Activated CD4-positive, CD25-positive, alpha-beta regulatory T cell (primary cell): ENCODE measurements at regions not wholly inside any gene's neighbourhood (a gene's known extent, or its start where the extent isn't known, plus 50 kb on each side); places are given as distances from the start of the nearest gene placed in this dataset.

Experiments used
- DNase-seq, 4 experiments: peaks; one replicate each; lab custom pipeline; 2025; lab: John Stamatoyannopoulos, UW

GRCh38 chr1:4960782-4961475 is 306.5 kb downstream of the AJAP1 start:
- DNase-seq: no peak

- DNase-seq: no peak
Observed at GRCh38 chr1:4960336-4960735, 305.9 kb downstream of the AJAP1 start.

GRCh38 chr1:4959216-4959615 is 304.8 kb downstream of the AJAP1 start:
- no peak for DNase-seq

GRCh38 chr1:4957027-4957426 is 302.6 kb downstream of the AJAP1 start:
- DNase-seq: no peak

GRCh38 chr1:4954392-4954791 is 300.0 kb downstream of the AJAP1 start:
- DNase-seq: no peak

GRCh38 chr1:4951601-4952000 is 297.2 kb downstream of the AJAP1 start:
- no peak for DNase-seq

GRCh38 chr1:4946343-4946742 is 291.9 kb downstream of the AJAP1 start:
- DNase-seq: no peak

- DNase-seq: no peak
Observed at GRCh38 chr1:4944911-4945310, 290.5 kb downstream of the AJAP1 start.

GRCh38 chr1:4944072-4944471 is 289.7 kb downstream of the AJAP1 start:
- no peak for DNase-seq

GRCh38 chr1:4939266-4939665 is 284.9 kb downstream of the AJAP1 start:
- DNase-seq: no peak

GRCh38 chr1:4937876-4938534 is 283.6 kb downstream of the AJAP1 start:
- DNase-seq: no peak

- no peak for DNase-seq
Observed at GRCh38 chr1:4935807-4936206, 281.4 kb downstream of the AJAP1 start.

GRCh38 chr1:4933232-4933631 is 278.8 kb downstream of the AJAP1 start:
- DNase-seq: no peak

- DNase-seq: no peak
Observed at GRCh38 chr1:4932311-4933030, 278.1 kb downstream of the AJAP1 start.

- no peak for DNase-seq
Observed at GRCh38 chr1:4931486-4931885, 277.1 kb downstream of the AJAP1 start.

- DNase-seq: no peak
Observed at GRCh38 chr1:4928186-4928585, 273.8 kb downstream of the AJAP1 start.

GRCh38 chr1:4924356-4924755 is 269.9 kb downstream of the AJAP1 start:
- no peak for DNase-seq

GRCh38 chr1:4916610-4917009 is 262.2 kb downstream of the AJAP1 start:
- DNase-seq: no peak

GRCh38 chr1:4915154-4915553 is 260.7 kb downstream of the AJAP1 start:
- DNase-seq: no peak

- DNase-seq: no peak
Observed at GRCh38 chr1:4908486-4908885, 254.1 kb downstream of the AJAP1 start.

- DNase-seq: no peak
Observed at GRCh38 chr1:4894566-4894965, 240.2 kb downstream of the AJAP1 start.

- no peak for DNase-seq
Observed at GRCh38 chr1:4880626-4881025, 226.2 kb downstream of the AJAP1 start.

- no peak for DNase-seq
Observed at GRCh38 chr1:4877426-4877825, 223.0 kb downstream of the AJAP1 start.
